RPMI7951 (cell line): ENCODE measurements at regions not wholly inside any gene's neighbourhood (a gene's known extent, or its start where the extent isn't known, plus 50 kb on each side); places are given as distances from the start of the nearest gene placed in this dataset.
A peak's percentile ranks its signal among the peaks of the same experiment; 100 is the strongest.

Experiments
- DNase-seq: peaks from one replicate; pipeline ENCODE4 v3.0.0-alpha.2; 2012; ENCODE audit warnings: low read depth

GRCh38 chr10:121099181-121099580 is 248.0 kb downstream of the WDR11 start:
- DNase-seq = no peak

DNA sequence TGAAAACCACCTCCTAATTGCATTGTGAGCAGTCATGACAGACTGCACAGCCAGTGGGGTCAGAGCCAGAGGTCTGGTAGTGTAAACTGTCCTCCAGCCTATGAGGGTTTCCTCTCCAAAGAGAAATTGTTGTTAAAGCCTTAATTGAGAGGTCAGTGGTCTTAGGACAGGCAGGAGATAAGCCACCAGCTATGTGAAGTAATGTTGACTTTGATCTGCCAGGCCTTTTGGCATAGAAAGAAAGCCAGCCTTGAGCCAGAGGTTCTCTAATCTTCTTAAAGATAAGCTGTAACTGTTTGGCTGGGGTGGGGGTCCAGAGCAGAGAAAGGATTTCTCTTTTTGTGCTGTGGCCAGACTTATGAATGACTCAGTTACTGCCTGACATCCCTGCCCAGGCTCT is 248.4 kb downstream of the WDR11 start:
- DNase-seq = no peak

DNA sequence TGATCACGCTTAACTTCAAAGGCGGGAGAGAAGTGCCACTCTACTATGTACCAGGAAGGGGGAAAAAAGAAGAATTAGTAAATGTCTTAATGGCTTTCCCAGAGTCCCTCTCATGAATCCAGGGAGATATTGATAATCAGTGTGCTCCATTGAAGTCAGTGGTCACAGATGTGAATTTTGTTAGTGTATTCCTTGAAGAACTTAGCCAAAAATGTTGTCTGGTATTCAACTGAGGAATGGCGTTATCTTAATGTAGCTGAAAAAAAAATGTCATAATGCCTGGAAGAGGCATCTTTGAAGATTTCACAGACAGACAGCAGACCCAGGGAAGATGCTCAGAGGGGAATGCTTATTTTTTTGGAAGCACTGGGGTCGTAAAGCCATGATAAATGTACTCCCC is 250.4 kb downstream of the WDR11 start:
- DNase-seq = no peak

GRCh38 chr10:121102706-121103105 is 251.5 kb downstream of the WDR11 start:
- no peak for DNase-seq

- DNase-seq = no peak
Measured at GRCh38 chr10:121104476-121105111, 253.4 kb downstream of the WDR11 start.

- no peak for DNase-seq
Measured at GRCh38 chr10:121106611-121107010, 255.4 kb downstream of the WDR11 start.

GRCh38 chr10:121108051-121108450 is 256.9 kb downstream of the WDR11 start:
- no peak for DNase-seq

DNA sequence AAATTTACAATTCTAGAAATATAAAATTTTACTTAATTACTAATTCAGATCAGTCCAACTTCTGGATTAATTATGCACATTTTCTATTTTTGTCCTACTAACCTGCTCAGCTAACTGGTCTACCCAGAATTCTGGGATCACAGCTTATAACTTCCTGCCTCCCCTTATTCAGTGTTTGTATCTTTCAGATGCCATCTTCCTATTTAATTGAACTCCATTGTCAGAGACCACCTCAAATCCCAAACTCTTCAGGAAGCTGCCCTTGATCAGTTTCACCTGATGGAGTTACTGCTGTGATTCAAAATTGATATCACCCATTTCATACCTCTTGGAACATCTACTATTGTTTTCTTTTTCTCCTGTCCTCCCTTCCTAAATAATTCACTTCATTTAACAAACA is 259.2 kb downstream of the WDR11 start:
- DNase-seq = no peak

- DNase-seq = no peak
Measured at GRCh38 chr10:121112136-121112535, 261.0 kb downstream of the WDR11 start.

DNA sequence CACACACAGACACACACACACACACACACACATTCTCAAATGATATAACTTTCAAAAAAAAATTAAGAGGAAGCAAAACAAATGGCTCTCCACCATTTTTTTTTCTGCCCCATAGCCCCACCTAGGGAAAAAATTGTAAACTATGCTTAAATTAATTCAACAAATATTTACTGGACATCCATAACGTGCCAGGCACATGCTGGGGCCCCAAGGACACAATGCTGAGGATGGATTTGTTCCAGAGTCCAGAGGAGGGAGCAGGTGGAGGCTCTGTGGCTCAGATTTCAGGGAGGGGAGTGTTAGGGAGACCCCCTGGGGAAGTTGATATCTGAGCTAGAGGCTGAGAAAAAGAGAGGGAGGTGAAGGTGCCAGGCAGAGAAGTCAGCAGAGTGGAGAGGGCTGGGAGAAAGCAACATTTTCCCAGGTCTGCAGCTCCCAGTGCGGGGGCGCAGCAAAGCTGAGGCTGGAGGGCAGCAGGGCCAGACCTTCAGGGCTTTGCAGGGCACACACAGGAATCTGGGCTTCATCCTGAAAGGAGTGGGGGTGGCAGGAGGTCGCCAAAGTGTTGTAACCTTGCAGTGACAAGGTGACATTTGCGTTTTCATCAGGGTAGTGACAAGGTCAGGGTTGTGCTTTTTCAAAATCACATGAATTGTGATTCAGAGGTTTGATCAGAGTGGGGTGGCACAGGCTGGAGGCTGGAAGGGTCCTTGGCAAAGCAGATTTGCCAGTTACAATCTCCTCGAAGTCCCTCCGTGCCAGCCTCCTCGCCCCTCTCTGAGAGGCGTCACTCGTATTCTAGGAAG is 261.6 kb downstream of the WDR11 start:
- DNase-seq = peak; percentile 25

DNA sequence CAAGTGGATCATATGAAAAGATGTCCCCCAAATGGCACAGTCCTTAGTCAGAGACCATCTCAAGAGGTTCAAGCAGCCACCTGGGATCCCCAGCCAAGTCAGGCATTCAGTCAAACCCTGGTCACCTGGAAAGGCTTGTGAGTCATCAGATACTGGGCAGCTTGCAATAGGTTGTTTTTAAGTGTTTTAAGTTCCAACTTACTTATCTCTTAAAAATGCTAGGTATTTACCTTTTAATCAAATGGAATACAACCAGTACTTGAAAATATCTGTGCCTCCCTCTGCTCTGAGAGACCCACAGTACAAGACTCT is 262.2 kb downstream of the WDR11 start:
- DNase-seq = no peak

DNA sequence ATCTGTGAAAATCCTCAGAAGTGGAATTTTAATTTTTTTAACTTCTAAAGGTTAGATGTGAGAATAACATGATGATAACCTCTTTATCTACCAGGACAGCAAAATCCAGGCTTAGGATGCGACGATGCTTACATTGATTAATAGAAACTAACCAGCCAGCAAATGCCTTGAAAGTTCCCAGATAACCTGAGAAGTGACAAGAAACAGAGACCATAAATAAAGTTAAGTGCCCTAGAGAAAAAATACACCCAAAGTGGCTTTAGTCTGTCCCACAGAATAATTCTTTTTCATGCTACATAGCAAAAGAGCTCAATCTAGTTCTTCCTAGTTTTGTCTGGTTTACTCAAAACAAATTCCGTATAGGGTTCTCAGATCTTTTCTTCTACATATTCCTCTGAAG is 262.7 kb downstream of the WDR11 start:
- no peak for DNase-seq

GRCh38 chr10:121115154-121115553 is 264.0 kb downstream of the WDR11 start:
- no peak for DNase-seq

GRCh38 chr10:121121462-121121861 is 270.3 kb downstream of the WDR11 start:
- DNase-seq = no peak

DNA sequence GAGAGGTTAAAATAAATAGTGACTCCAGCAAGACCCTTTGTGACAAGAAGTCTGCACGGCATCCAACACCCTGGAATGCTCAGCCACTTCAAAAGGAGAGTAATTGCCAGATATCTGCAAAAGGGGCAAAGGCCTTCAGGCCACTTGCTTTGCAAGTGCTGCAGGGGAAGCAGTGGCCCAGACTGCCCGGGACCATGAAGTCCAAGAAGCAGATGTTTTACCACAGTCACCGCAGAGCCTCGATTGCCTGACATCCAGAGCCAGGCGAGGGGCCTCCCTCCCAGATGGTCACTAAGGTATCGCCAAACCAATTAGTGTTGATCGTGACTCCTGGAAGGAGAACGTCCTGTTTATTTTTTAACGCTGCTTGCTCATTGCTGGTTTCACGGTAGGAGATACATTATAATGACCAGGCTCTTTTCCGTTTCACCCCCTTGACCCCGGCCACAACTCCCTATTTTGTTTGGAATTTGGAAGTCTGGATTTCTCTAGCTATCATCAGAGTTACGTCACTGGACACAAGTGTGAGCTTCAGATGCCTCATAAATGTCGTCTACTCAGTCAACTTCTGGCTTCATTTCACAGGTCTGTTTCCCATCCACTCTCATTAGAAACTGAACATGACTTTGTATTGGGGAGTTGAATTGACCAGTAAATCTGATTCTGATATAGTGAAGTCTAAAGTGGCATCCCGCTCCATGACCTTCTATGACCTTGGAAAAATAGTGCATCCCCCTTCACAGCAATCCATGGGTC is 276.2 kb downstream of the WDR11 start:
- DNase-seq = peak; percentile 99

DNA sequence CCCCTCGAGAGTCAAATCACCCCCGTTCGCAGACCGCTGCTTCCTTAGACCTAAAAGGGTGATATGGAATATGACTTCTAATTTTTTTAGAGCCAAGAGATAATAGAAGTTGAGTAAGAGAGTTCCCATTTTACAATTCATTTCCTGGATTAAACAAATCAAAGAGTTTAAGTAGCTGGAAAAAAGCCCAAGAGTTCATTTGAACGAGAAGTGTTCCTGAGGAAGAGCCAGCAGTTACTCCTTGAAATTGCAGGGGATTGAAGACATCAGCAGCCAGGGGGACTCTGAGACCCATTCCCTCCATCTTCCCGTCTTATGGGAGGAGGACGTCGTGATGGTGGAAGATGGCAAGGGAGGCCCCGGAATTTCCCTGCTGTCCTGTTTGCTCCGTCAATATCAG is 277.0 kb downstream of the WDR11 start:
- DNase-seq = no peak

GRCh38 chr10:121129266-121129665 is 278.1 kb downstream of the WDR11 start:
- DNase-seq = no peak

GRCh38 chr10:121130382-121130781 is 279.2 kb downstream of the WDR11 start:
- DNase-seq = peak; percentile 68

DNA sequence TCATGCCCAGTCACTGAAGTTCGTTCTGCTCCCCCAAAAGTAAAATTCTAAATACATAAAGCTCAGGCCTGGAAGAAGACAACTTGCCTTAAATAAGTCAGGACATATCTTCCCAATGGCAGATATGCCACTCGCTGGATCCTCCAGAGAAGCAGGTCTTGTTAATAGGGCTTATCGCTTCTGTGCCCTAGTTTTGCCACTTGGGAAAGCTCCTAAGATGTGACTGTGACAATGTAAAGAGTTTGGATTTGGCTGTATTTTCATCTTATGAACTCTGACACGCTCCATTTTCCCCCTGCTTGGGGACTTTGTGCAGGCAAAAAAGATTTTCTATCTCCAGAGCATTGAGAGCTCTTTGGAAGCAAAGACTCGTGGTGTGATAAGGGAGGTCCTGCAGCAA is 279.9 kb downstream of the WDR11 start:
- no peak for DNase-seq

- no peak for DNase-seq
Measured at GRCh38 chr10:121131426-121132265, 280.5 kb downstream of the WDR11 start.

DNA sequence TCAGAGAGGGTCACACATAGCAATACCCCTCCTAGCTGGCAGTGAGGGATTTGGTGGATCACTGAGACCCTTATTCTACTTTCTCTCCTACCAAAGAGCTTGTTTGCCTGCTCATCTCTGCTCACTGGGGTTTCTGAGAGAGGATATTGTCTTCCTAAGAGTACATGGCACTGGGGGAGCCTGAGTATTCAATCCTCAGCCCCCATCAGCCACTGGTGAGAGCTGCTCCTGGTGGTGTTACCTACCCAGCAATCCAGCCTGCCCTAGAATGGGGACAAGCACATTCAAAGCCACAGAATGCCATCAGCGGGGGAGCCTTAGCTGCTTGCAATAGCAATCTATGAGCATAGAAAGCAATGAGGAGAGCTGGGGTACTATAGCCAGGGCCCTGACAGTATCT is 281.1 kb downstream of the WDR11 start:
- DNase-seq = no peak

DNA sequence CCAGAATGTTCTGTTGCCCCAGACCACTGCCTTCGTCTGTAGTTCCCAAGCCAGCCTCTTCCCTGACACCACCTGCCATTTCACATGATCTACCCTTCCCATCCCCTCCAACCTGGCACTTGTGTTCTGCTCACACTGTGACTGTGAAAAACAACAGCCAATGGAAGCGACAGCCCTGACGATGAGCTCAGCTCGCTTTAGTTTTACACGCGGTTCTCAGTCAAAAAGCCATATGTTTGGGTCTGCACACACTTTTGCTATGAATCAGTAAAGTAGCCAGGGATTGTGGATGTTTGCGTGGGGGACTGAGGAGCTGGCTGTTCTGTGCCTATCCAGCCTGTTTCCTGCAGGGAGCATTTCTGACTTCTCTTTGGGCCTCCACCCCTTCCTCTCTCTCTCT is 282.7 kb downstream of the WDR11 start:
- no peak for DNase-seq
